ENCODE measurements at regions not wholly inside any gene's neighbourhood (a gene's known extent, or its start where the extent isn't known, plus 50 kb on each side); places are given as distances from the start of the nearest gene placed in this dataset.

GRCh38 chr7:51878865-51879264 is 562.3 kb upstream of the COBL start:
- TF ChIP-seq, protein P1, sequence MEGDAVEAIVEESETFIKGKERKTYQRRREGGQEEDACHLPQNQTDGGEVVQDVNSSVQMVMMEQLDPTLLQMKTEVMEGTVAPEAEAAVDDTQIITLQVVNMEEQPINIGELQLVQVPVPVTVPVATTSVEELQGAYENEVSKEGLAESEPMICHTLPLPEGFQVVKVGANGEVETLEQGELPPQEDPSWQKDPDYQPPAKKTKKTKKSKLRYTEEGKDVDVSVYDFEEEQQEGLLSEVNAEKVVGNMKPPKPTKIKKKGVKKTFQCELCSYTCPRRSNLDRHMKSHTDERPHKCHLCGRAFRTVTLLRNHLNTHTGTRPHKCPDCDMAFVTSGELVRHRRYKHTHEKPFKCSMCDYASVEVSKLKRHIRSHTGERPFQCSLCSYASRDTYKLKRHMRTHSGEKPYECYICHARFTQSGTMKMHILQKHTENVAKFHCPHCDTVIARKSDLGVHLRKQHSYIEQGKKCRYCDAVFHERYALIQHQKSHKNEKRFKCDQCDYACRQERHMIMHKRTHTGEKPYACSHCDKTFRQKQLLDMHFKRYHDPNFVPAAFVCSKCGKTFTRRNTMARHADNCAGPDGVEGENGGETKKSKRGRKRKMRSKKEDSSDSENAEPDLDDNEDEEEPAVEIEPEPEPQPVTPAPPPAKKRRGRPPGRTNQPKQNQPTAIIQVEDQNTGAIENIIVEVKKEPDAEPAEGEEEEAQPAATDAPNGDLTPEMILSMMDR (conservative IDR thresholded peaks at IDR 0.05), result no peak
- TF ChIP-seq EZH2 (IDR thresholded peaks at IDR 0.05; ENCODE audit: low read depth), result no peak
